ENCODE measurements at regions not wholly inside any gene's neighbourhood (a gene's known extent, or its start where the extent isn't known, plus 50 kb on each side); places are given as distances from the start of the nearest gene placed in this dataset.

- DNase-seq (ENCODE audit: low spot score), result no peak
Measured at GRCh38 chr12:46884362-46884761, 58.6 kb upstream of the SLC38A4 start.

GRCh38 chr12:46886541-46887041, 60.8 kb upstream of the SLC38A4 start:
- DNase-seq (ENCODE audit: low spot score), result peak; percentile 96

GRCh38 chr12:46887870-46888269, 62.1 kb upstream of the SLC38A4 start:
- DNase-seq (ENCODE audit: low spot score), result no peak

- DNase-seq (ENCODE audit: low spot score), result no peak
Measured at GRCh38 chr12:46888568-46888967, 62.8 kb upstream of the SLC38A4 start.

- DNase-seq (ENCODE audit: low spot score), result peak; percentile 25
Measured at GRCh38 chr12:46891306-46891705, 65.5 kb upstream of the SLC38A4 start.

- no peak for DNase-seq (ENCODE audit: low spot score)
Measured at GRCh38 chr12:46892034-46892705, 66.4 kb upstream of the SLC38A4 start.

GRCh38 chr12:46892887-46893286, 67.1 kb upstream of the SLC38A4 start:
- no peak for DNase-seq (ENCODE audit: low spot score)

GRCh38 chr12:46893434-46893833, 67.6 kb upstream of the SLC38A4 start:
- no peak for DNase-seq (ENCODE audit: low spot score)

- DNase-seq (ENCODE audit: low spot score), result no peak
Measured at GRCh38 chr12:46895726-46896125, 69.9 kb upstream of the SLC38A4 start.

- DNase-seq (ENCODE audit: low spot score), result no peak
Measured at GRCh38 chr12:46896680-46897079, 70.9 kb upstream of the SLC38A4 start.

- DNase-seq (ENCODE audit: low spot score), result no peak
Measured at GRCh38 chr12:46898152-46898931, 72.5 kb upstream of the SLC38A4 start.

- no peak for DNase-seq (ENCODE audit: low spot score)
Measured at GRCh38 chr12:46898989-46899388, 73.2 kb upstream of the SLC38A4 start.

GRCh38 chr12:46900734-46901463, 75.1 kb upstream of the SLC38A4 start:
- peak; percentile 27 for DNase-seq (ENCODE audit: low spot score)

GRCh38 chr12:46901464-46902205, 75.8 kb upstream of the SLC38A4 start:
- DNase-seq (ENCODE audit: low spot score), result no peak

- DNase-seq (ENCODE audit: low spot score), result no peak
Measured at GRCh38 chr12:46903058-46903457, 77.3 kb upstream of the SLC38A4 start.

- DNase-seq (ENCODE audit: low spot score), result no peak
Measured at GRCh38 chr12:46904406-46905238, 78.8 kb upstream of the SLC38A4 start.

GRCh38 chr12:46905239-46905627, 79.4 kb upstream of the SLC38A4 start:
- peak; percentile 22 for DNase-seq (ENCODE audit: low spot score)

GRCh38 chr12:46907791-46908190, 82.0 kb upstream of the SLC38A4 start:
- DNase-seq (ENCODE audit: low spot score), result no peak

GRCh38 chr12:46908236-46908935, 82.6 kb upstream of the SLC38A4 start:
- DNase-seq (ENCODE audit: low spot score), result peak; percentile 82

GRCh38 chr12:46908936-46909635, 83.3 kb upstream of the SLC38A4 start:
- DNase-seq (ENCODE audit: low spot score), result no peak
